HG03520 (cell line): ENCODE measurements at regions not wholly inside any gene's neighbourhood (a gene's known extent, or its start where the extent isn't known, plus 50 kb on each side); places are given as distances from the start of the nearest gene placed in this dataset.
"Not testable (repeated sequence)": the region's sequence is repeated elsewhere in the genome, so short reads cannot be mapped to it uniquely, and the experiment has no call there.

ENCODE experiments used
- ATAC-seq: cut with Tn5 transposase; IDR thresholded peaks from one replicate; pipeline ENCODE4 v1.9.1; 2021; ENCODE audit warnings: mild to moderate bottlenecking, moderate library complexity; ENCODE audit not compliant: unreplicated experiment

DNA sequence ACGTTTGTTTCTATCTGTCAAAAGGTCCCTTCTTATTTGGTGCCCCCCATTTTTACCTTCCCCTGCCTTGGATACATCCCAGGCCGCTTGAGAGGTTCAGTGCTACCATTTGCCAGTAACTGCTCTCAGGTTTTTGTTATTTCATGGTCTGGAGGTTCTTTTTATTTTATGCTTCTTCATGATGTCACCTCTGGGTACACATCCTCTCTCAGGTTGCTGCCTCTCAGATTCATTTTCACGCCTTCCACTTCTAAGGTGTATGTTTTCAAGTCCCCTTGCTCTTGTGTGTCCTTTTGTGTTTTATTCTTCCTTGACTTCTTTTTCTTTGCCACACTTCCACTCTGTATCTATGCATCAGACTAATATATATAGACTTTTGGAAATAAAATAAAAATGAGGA, 640.1 kb upstream of the AADAT start:
- no peak for ATAC-seq

DNA sequence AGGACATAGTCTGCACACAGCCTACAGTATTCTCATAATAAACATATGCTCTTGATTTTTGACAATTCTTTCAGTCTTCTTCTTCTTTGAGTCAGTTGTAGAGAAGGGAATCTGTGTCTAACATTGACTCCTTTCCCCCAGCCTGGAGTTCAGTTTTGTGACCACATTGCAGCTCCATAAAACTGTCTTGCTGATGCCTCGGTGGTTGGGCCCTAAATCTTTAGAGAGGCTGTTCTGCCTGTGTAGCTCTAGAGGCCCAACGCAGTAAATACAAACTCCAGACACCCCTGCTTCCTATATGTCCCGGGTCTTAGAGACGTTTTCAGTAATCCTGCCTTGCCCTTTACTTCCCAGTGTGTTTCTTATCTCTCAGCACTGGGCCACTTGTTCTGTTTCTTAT, 639.5 kb upstream of the AADAT start:
- no peak for ATAC-seq

DNA sequence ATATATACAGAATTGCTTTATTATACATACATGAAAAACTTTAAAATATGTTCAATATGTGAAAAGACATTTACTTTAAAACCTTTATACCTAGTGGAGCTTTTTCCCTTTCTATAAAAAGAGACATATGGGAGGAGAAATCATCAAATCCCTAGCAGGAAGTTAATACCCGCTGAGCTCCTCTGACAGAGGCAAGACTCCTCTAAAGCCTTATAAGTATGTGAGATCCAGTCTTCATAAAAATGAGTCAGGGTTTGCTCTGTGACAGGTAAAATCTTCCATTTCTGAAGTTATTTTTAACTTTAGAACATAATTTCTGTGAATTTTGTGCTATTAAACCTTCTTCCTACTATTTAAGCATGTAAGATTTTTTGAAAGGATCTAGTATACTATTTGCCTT, 634.4 kb upstream of the AADAT start:
- no peak for ATAC-seq

DNA sequence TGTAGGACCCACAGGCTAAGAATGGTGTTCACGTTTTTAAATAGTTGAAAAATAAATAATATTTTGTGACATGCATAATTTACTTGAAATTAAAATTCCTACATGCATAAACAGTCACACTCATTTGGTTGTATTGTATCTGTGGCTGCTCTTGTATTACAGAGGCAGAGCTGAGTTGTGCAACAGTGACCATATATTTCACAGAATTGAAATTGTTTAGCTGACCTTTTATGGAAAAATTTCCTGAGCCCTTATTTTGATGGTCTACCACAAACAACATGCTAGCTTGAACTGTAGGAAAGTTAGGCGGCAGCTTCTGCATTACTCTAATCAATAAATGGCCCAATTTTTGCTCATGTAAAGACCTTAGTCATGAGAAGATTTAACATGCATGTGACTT, 633.4 kb upstream of the AADAT start:
- ATAC-seq: no peak

DNA sequence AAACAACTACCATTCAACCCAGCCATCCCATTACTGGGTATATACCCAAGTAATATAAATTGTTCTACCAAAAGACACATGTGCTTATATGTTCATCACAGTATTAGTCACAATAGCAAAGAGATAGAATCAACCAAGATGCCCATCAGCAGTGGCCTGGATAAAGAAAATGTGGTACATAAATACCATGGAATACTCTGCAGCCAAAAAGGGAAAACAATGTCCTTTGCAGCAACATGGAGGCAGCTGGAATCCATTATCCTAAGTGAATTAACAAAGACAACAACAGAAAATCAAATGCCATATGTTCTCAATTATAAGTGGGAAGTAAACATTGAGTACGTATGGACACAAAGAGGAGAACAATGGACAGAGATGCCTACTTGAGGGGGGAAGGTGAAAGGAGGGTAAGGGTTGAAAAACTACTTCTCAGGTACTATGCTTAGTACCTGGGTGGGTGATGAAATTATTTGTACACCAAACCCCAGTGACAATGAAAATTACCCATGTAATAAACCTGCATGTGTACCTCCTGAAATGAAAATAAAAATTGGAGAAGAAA, 632.1 kb upstream of the AADAT start:
- no peak for ATAC-seq

DNA sequence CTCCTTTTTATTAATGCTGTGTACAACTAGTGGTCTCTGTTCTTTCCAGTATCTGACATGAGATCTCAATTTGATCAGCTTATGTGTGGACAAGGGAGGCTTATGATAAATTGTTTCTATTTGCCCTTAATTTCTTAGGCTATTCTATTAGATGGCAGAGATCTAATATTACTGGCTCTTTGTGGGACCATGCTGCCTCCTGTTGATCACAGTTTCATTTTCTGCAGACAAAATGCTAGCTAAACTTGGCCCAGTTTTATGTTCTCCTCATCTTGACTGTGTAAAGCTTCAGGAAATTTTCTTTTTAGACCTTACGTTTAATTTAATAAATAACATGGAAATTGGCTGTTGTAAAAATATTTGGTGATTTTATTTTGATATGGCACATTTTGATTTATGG, 627.1 kb upstream of the AADAT start:
- no peak for ATAC-seq

DNA sequence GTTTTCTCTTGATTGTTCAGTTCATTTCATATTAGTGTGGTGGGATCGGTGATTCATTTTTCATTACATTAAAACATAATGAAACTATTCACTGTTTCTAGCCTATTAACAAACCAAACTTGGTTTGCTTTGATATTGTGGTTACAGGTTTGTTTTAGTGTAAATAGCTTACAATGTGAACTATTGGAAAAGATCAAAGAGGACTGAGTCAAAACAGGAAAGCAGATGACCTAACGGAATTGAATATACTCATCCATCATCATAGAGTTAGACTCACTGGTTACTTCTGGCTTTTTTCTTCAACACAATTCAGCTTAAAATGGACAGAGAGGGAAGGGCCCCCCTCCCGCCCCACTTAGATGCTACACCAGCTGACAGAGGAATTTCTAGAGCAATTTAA, 616.2 kb upstream of the AADAT start:
- ATAC-seq: no peak

DNA sequence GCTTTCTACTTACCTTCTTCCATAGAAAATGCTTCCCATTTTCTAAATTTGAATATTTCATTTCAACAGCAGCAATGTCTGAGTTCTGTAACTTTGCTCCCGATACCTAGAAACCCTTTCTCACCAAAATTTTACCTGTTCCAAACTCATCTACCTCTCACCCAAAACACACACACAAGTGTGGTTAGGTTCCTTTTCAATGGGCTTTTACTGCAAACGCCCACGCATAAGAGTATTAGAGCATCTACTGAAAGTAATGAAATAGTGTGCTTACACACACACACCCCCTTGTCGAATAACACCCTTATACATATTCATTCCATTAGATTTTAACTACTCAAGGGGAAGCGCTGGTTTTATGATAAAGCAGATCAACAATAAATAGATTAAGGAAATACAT, 610.3 kb upstream of the AADAT start:
- no peak for ATAC-seq

DNA sequence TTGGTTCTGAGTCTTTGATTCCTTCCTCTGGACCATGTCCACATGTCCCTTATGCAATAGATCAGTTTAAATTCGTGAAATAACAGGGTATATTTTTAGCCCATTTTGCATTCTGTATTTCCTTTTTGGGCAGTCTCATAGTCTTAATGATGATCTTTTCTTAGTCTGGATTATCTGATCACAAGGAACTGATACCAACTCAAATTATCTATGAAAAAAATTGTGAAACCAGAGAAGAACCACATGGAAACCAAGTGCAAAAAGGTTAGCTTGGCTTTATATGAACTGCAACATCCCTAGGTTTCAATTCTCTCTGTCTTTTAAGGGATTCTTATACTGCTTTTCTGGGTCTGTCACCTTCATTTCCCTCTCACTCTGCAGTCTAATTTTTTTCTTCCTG, 608.6 kb upstream of the AADAT start:
- ATAC-seq: peak; percentile 65

DNA sequence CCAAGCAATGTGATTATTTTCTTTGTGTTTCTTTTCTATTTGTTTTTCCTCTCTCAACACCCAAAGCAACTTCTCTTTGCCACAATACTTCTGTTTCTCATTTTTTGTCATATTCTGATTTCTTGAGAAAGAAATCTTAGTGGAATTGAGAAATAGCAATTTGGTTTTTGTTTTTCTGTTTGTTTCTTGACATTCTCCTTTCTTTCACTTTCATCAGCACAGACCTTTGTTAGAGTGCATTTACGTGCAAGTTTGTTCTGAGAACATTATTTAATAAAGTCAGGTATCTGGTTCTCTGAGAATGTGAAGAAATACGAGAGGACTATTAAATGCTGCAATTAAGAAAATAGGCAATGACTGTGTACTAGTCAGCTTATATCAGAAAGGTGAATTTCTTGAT, 608.1 kb upstream of the AADAT start:
- peak; percentile 48 for ATAC-seq

DNA sequence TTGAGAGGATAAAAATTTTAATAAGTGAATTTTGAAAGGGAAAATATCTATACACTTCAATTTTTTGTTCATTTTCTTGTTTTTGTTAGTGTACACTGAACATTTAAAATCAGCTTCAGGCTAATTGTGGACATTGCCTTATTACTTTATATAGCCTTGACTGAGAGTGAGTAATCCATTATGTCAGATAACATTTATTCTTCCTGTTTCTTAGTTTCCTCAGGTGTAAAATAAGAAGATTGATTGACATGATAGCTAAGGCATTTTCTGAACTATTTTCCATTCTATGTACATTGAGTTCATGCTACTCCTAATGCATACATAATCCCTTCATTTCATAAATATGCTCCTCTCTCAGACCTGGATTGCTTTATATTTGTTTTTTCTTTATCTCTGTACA, 607.3 kb upstream of the AADAT start:
- no peak for ATAC-seq

DNA sequence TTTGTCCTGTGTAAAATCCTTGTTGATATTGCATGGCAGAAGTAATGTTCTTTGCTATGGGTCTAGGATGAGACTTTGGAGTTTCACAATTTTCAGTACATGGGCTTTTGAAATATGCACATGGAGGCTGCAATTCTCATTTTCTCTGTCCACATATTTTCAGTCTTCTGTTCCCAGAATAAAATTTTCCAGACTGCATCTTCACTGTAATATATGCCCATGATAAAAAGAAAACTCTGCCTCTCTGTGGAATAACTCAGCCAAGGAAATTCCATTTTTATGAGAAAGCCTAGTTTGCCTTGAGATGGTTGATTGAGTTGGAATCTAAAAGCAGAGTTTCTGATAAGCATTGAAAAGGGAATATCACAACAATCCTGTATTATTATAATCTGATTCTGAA, 601.4 kb upstream of the AADAT start:
- ATAC-seq: no peak

DNA sequence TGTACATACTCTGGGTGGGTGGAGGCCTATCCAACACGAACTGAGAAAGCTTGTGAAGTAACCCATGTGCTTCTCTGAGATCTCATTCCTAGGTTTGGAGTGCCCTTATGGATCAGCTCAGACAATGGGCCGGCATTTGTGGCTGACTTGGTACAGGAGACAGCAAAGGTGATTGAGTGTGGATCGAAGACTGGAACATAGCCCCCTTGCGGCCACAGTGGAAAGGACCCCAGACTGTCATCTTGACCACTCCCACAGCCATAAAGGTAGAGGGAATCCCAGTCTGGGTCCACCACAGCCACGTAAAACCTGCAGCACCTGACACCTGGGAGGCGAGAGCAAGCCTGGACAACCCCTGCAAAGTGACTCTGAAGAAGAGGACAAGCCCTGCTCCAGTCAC, 598.0 kb upstream of the AADAT start:
- ATAC-seq: no peak

DNA sequence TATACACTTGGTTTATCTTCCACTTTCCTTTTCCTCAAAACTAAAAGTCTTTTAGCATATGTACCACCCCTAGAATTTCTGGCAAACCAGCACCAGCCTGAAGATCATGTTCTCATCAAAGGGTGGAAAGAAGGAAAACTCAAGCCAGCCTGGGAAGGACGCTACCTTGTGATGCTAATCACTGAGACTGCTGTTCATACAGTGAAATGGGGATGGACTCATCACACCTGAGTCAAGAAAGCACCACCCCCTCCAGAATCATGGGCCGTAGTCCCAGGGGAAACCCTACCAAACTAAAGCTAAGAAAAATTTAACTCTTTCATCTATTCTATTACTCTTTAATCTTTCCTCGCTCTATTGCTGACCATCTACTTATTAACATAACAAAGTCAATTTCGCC, 595.9 kb upstream of the AADAT start:
- not testable (repeated sequence) for ATAC-seq

DNA sequence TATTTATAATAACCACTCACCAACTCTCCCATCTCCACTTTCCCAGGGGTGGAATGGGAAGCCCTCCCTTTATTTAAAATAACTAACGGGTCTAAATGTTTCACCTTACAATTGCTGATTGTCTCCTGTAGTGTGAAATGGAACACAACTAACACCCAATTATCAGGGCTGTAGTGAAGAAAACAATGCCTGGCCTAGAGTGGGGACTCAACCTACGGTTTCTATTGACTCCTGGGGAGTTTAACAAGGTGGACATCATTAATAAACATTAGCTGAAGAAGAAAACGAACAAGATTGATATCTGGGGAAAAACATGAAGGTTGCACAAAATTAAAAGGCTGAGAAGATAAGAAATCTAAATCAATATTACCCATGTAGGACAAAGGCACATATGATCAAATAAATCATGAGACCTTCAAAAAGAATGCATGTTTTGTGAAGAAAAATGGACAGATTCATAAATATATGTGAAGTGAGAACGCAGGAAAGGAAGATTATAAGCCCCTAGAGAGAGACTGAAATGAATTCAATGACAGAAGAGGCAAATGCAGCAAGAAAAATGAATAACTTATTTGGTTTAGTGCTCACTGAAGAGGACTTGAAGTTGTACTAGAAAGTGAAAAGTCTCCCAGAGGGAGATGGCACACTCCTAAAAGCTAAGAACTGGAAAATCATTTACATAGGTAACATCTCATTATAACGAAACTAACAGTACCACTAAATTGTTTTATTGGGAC, 593.0 kb upstream of the AADAT start:
- no peak for ATAC-seq

DNA sequence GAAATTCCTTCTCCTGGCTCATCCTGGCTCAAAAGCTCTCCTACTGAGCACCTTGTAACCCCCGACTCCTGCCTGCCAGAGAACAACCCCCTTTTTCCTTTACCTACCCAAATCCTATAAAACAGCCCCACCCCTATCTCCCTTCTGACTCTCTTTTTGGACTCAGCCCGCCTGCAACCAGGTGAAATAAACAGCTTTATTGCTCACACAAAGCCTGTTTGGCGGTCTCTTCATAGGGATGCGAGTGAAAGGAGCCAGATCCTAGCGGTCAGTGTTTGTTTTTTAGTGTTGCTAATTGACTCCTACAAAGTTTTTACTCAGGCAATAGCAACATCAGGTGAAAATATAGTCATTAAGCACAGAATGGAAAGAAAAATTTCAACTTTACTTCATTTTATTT, 592.3 kb upstream of the AADAT start:
- ATAC-seq: not testable (repeated sequence)

DNA sequence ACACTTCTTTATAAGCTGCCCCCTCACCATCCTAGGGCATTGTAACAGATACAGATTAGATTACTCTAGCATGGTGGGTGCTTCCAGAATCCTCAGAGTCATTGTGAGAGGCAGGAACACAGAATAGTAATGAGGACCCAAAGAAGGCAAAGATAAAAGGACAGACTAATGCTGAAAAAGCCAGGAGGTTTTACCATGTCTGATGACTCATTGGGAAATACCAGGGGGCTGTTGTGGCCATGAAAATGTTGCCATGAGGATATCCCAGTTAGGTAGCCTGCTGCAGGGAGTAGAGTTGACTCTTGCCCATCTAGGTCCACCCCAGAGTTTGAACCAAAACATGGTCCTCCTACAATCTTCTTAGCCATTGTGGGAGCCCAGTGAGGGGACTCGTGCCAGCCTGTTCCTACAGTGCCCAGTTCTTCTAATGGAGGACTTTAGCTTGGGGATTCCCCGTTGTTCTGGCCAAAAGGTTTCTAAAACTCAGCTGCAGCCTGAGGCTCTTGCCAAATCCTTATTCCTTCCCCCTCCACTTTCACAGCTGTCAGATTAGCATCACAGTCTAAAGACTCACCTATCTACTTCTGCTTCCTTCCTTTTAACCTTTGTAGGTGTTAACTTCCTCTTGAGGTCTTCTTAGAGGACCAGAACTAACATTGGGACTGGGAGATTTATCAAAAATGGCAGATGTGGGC, 586.0 kb upstream of the AADAT start:
- peak; percentile 49 for ATAC-seq

DNA sequence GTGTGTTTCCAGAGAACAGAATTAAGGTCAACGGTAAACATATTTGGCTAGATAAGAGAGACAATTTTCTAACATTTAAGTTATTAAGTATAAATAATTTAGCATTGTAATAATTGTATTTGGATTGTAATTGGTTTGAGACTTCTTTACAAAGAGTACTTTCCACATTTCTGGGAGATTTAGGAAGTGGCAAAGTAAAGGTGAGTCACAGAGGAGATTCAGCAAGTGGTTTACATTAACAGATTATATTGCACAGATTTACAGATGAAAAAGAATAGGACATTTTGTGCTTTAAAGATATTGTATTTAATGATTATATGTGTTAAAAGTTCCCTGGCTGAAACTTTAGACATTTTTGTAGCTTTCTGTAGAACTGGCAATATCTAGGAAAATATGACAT, 584.4 kb upstream of the AADAT start:
- no peak for ATAC-seq

DNA sequence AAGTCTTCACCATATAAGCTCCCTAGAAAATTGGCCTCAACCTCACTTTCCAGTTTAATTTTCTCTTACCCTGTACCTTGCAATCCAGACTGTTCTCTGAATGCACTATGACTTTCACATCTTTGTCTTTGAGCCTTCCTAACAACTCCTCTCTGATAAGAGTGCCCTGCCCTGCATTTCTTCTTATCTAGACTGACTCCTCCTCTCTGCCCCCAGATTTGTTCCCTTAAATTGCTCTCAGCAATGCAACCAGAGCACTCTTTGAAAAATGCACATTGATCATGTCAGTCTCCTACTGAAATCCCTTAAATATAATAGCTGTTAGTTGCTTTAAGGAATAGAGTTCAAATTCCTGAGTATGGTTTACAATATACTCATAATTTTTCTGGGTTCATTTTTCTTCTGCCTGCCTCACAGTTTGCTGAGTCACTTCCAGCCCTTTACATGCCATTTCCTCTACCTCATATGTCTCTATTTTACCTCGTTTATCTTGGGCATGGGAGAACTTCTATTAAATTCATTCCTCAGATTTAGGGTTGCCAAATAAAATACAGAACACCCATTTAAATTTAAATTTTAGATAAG, 582.7 kb upstream of the AADAT start:
- ATAC-seq: no peak

DNA sequence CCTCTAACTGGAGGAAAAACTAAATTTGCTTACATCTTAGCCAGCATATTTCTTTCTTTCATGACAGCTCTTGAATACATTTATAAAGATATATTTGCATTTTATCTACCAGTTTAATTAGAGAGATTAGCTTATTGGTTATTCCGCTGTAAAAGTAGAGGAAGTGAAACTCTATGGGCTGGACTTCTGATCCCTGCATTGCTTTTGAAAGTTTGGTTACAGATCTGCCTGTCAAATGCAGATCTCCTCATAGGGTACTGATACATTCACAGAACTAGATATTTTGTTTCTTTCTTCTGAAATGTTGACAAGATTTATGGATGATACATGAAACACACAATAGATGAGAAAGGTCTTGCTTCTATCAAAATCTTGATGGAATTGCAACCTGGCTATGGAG, 581.4 kb upstream of the AADAT start:
- ATAC-seq: peak; percentile 45

DNA sequence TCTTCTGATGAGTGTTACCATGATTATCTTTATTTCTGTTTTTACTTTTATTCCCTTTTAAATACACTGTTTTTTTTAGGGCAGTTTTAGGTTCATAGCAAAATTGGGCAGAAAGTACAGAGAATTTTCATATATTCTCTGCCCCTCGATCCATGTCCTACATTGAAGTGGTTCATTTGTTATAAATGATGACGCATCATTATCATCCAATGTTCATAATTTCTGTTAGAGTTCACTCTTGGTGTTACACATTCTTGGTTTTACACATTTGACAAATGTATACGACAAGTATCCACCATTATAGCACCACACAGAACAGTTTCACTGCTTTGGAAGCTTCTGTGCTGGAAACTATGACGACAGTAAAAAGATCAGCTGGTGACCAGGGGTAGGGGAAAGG, 578.1 kb upstream of the AADAT start:
- ATAC-seq: no peak

DNA sequence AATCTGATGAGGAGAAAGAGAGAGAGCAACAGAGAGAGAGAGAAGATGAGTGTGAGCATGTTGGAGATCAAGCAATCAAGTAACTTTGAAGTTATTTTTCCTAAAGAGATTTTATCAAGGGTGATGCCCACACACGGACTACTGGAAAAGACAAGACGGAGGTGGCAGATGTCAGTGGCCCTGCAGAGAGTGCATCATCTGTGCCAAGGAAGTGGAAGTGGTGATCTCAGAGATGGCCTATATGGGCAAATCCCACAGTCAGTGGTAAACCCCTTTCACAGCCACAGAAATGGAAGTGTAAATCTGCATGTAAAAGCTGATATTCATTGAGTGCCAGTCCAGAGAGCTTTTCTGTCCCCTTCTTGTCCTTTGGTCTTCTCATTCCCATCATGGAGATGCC, 577.2 kb upstream of the AADAT start:
- no peak for ATAC-seq
